Endodermal cell (in vitro differentiated cells): ENCODE measurements at regions not wholly inside any gene's neighbourhood (a gene's known extent, or its start where the extent isn't known, plus 50 kb on each side); places are given as distances from the start of the nearest gene placed in this dataset.

Experiments
- DNase-seq: peaks from one replicate; pipeline ENCODE4 v3.0.0-alpha.2; 2017
- H3K27ac ChIP-seq: 2 replicates; pipeline ENCODE4 v1.5.1; 2013; ENCODE audit warnings: mild to moderate bottlenecking, low read depth, low read length, moderate library complexity
- H3K27me3 ChIP-seq: 2 replicates; pipeline ENCODE4 v1.6.1; 2013; ENCODE audit warnings: mild to moderate bottlenecking, low read length, moderate library complexity; ENCODE audit not compliant: insufficient read depth, control insufficient read depth, poor library complexity, severe bottlenecking
- H3K36me3 ChIP-seq: 2 replicates; pipeline ENCODE4 v1.7.0; 2013; ENCODE audit warnings: mild to moderate bottlenecking, low read length, moderate library complexity; ENCODE audit not compliant: control insufficient read depth, insufficient read depth
- H3K4me1 ChIP-seq: one replicate; pipeline ENCODE4 v1.7.0; 2013; ENCODE audit warnings: low read length; ENCODE audit not compliant: control insufficient read depth, insufficient read depth
- H3K4me3 ChIP-seq: 2 replicates; pipeline ENCODE4 v1.5.1; 2013; ENCODE audit warnings: mild to moderate bottlenecking, low read length, moderate library complexity
- H3K9ac ChIP-seq: 2 replicates; pipeline ENCODE4 v1.6.1; 2013; ENCODE audit warnings: mild to moderate bottlenecking, low read length, moderate library complexity; ENCODE audit not compliant: poor library complexity, severe bottlenecking; ENCODE audit errors: extremely low read depth
- H3K9me3 ChIP-seq: 2 replicates; pipeline ENCODE4 v1.6.1; 2013; ENCODE audit warnings: mild to moderate bottlenecking, low read length, moderate library complexity; ENCODE audit not compliant: control insufficient read depth
- H3K27ac Mint-ChIP-seq: 2 replicates; pipeline ENCODE4 v1.8.0; 2020; ENCODE audit warnings: mixed read lengths
- H3K27me3 Mint-ChIP-seq: 2 replicates; pipeline ENCODE4 v1.8.0; 2021; ENCODE audit warnings: mild to moderate bottlenecking, mixed read lengths; ENCODE audit not compliant: insufficient read depth
- H3K36me3 Mint-ChIP-seq: 2 replicates; pipeline ENCODE4 v1.8.0; 2020; ENCODE audit warnings: low read depth, mixed read lengths
- H3K4me1 Mint-ChIP-seq: 2 replicates; pipeline ENCODE4 v1.8.0; 2020; ENCODE audit warnings: mixed read lengths
- H3K4me3 Mint-ChIP-seq: 2 replicates; pipeline ENCODE4 v1.8.0; 2020; ENCODE audit warnings: mild to moderate bottlenecking, moderate library complexity, mixed read lengths
- H3K9me3 Mint-ChIP-seq: 2 replicates; pipeline ENCODE4 v1.8.0; 2020; ENCODE audit warnings: mild to moderate bottlenecking, mixed read lengths
- WGBS, 2 experiments: methylation state at CpG; one replicate each; pipeline versions ENCODE4 v1.1.5 to v1.1.7; 2013; ENCODE audit warnings: missing lambda C conversion rate in 2 of 2, mixed read lengths in 1 of 2; ENCODE audit not compliant: insufficient coverage in 1 of 2, insufficient read length in 1 of 2; 5-methylcytosine and 5-hydroxymethylcytosine counted together
- TF ChIP-seq, protein P1 (sequence below): fragments of 200-600 bp; sonication (generic); conservative IDR thresholded peaks from 2 replicates; pipeline ENCODE4 v1.5.0; 2021; ENCODE audit warnings: antibody characterized with exemption, mild to moderate bottlenecking

- no peak overlapping the region for H3K4me3 ChIP-seq
- Mint-ChIP-seq H3K36me3 (no peaks in the 10 kb centered on the region), H3K4me3 (no peak overlapping the region), H3K9me3 (peaks cover 1% of the 10 kb centered on the region), H3K27ac (peak overlapping the region; percentile 84), H3K4me1 (peaks cover 10% of the 10 kb centered on the region), H3K27me3 (no peaks in the 10 kb centered on the region)
- TF ChIP-seq, protein P1, sequence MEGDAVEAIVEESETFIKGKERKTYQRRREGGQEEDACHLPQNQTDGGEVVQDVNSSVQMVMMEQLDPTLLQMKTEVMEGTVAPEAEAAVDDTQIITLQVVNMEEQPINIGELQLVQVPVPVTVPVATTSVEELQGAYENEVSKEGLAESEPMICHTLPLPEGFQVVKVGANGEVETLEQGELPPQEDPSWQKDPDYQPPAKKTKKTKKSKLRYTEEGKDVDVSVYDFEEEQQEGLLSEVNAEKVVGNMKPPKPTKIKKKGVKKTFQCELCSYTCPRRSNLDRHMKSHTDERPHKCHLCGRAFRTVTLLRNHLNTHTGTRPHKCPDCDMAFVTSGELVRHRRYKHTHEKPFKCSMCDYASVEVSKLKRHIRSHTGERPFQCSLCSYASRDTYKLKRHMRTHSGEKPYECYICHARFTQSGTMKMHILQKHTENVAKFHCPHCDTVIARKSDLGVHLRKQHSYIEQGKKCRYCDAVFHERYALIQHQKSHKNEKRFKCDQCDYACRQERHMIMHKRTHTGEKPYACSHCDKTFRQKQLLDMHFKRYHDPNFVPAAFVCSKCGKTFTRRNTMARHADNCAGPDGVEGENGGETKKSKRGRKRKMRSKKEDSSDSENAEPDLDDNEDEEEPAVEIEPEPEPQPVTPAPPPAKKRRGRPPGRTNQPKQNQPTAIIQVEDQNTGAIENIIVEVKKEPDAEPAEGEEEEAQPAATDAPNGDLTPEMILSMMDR: no peak
- H3K36me3 ChIP-seq: no peaks in the 10 kb centered on the region
- no peaks in the 10 kb centered on the region for H3K27me3 ChIP-seq
- DNase-seq: peak; percentile 61
- 58 to 66% methylated on average over 3 to 4 of the region's 5 CpGs for WGBS, 2 experiments
- no peaks in the 10 kb centered on the region for H3K4me1 ChIP-seq
- peaks cover 4% of the 10 kb centered on the region for H3K9me3 ChIP-seq
- H3K9ac ChIP-seq: no peak overlapping the region
- no peak overlapping the region for H3K27ac ChIP-seq
These were observed 506.7 kb downstream of the PCDH18 start for GRCh38 chr4:137025484-137026059.

DNA sequence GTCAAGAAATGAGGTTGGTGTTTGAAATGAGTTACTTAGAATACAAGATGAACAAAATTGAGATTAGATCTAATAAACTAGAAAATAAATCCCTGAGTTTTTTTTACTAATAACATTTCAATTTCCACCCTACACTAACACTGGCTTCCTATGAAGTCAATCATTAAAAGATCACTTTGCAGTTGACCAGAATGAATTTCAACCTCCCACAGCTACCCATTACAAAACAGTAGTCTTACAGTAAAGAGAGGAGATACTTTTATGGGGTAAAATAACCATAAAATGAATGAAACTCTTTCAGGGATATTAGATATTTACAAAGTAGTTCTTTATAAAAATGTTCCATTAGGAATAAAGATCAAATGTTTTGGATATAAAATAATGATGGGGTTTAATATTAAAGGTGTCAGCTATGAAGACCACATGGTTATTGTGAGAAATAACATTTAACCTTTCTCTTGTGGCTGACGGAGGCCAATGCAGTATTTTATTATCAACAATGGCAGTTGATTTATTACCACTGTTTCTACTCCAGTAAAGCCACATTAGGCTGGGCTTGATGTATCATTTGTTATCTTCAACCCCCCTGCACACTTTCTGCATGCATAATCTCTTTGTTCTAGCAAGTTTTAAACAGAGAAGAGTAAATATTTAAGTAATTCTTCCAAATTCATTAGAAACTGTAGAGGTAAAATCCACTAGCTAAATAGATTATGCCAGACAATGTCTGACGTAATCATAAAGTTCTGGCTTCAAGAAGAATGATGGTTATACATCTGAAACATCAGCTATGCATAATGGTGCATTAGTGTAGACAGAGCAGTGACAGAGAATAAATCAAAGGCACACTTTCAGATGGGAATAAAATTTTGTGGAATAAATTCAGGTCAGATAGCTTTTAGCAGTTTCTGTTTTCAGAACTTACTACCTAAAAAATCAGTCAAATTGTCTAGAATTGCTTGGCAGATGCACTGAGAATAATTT is 516.6 kb downstream of the PCDH18 start:
- H3K27me3 Mint-ChIP-seq: no peaks in the 10 kb centered on the region

DNA sequence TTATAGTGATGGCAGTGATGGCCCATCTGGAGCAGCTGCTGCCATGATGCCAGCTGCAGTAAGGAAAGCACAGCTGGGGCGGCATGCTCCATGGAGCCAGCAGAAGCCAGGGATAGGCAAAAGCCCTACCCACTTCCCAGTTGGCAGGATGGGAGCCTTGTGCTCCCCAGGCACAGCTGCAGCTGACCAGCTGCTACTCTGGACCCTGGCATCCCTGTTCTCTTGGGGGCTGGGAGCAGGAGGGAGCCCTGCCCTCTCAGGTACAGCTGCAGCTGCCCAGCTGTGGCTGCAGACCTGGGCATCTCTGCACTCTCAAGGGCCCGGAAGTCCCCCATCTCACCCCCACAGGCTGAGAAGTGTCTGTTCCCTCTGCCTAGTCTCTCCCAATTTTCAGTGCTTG is 531.9 kb downstream of the PCDH18 start:
- Histone ChIP-seq H3K9me3 (peaks cover 14% of the 10 kb centered on the region), H3K9ac (no peak overlapping the region), H3K4me1 (no peaks in the 10 kb centered on the region), H3K36me3 (no peaks in the 10 kb centered on the region), H3K27me3 (no peaks in the 10 kb centered on the region), H3K27ac (no peak overlapping the region), H3K4me3 (no peak overlapping the region)
- Mint-ChIP-seq H3K4me3 (no peak overlapping the region), H3K9me3 (peaks cover 20% of the 10 kb centered on the region), H3K27ac (no peak overlapping the region), H3K27me3 (no peaks in the 10 kb centered on the region), H3K4me1 (no peaks in the 10 kb centered on the region), H3K36me3 (no peaks in the 10 kb centered on the region)
- WGBS, 2 experiments: 89 to 100% methylated on average over 1 to 2 of the region's 2 CpGs
- TF ChIP-seq, protein P1: no peak
- no peak for DNase-seq

More for the DNA sequence above, 516.6 kb downstream of the PCDH18 start:
- peaks cover 3% of the 10 kb centered on the region for H3K4me1 Mint-ChIP-seq
- DNase-seq: no peak
- WGBS, 2 experiments: 98 to 100% methylated on average over 1 to 2 of the region's 2 CpGs
- H3K4me3 Mint-ChIP-seq: no peak overlapping the region
- no peaks in the 10 kb centered on the region for H3K36me3 Mint-ChIP-seq
- peaks cover 3% of the 10 kb centered on the region for H3K9me3 Mint-ChIP-seq
- Histone ChIP-seq H3K27ac (no peak overlapping the region), H3K27me3 (no peaks in the 10 kb centered on the region), H3K9ac (no peak overlapping the region), H3K36me3 (no peaks in the 10 kb centered on the region), H3K4me3 (no peak overlapping the region), H3K9me3 (peaks cover 5% of the 10 kb centered on the region), H3K4me1 (no peaks in the 10 kb centered on the region)
- TF ChIP-seq, protein P1: no peak
- no peak overlapping the region for H3K27ac Mint-ChIP-seq
